ENCODE measurements at regions not wholly inside any gene's neighbourhood (a gene's known extent, or its start where the extent isn't known, plus 50 kb on each side); places are given as distances from the start of the nearest gene placed in this dataset.

- TF ChIP-seq CTCF (IDR thresholded peaks at IDR 0.05; ENCODE audit: poor library complexity) = no peak
- TF ChIP-seq EZH2phosphoT487 (IDR thresholded peaks at IDR 0.05; ENCODE audit: low read depth, severe bottlenecking, unreplicated experiment) = no peak
Measured at GRCh38 chr12:73714655-73715054, 823.0 kb upstream of the ATXN7L3B start.

All from hepatocyte (in vitro differentiated cells).